ENCODE measurements at regions not wholly inside any gene's neighbourhood (a gene's known extent, or its start where the extent isn't known, plus 50 kb on each side); places are given as distances from the start of the nearest gene placed in this dataset.

- Histone ChIP-seq H3K23ac (ENCODE audit: low read length) (no peak overlapping the region), H2BK5ac (ENCODE audit: low read length) (no peak overlapping the region), H2BK15ac (replicated peaks; ENCODE audit: low read depth) (no peak overlapping the region), H3K18ac (ENCODE audit: low read length) (no peak overlapping the region), H2AK5ac (ENCODE audit: low read length) (no peak overlapping the region), H2BK120ac (ENCODE audit: low read depth, low read length) (no peak overlapping the region), H3K4me3 (ENCODE audit: low read length) (no peak overlapping the region), H3K27ac (ENCODE audit: low read depth, low read length) (no peak overlapping the region), H4K8ac (ENCODE audit: low read depth, low read length) (no peak overlapping the region), H3K4me2 (ENCODE audit: low read length) (no peak overlapping the region), H3K79me1 (ENCODE audit: low read length) (no peaks in the 10 kb centered on the region), H3K56ac (ENCODE audit: low read length) (no peak overlapping the region), H3K36me3 (ENCODE audit: control insufficient read depth, insufficient read depth, low read length) (no peaks in the 10 kb centered on the region), H3K79me2 (ENCODE audit: control insufficient read depth, insufficient read depth, low read length) (no peaks in the 10 kb centered on the region), H3K9ac (ENCODE audit: low read length) (no peak overlapping the region), H3K4ac (ENCODE audit: low read depth, low read length) (no peak overlapping the region), H3K27me3 (ENCODE audit: insufficient read depth, low read length, poor library complexity) (no peaks in the 10 kb centered on the region), H3K4me1 (ENCODE audit: control insufficient read depth, low read depth, low read length) (no peaks in the 10 kb centered on the region), H4K5ac (ENCODE audit: low read length) (no peak overlapping the region)
- DNase-seq, result no peak
- WGBS (ENCODE audit: extremely low coverage, insufficient coverage, low lambda C conversion rate), result no CpG with 5 or more reads among the region's 6 CpGs
Measured at GRCh38 chr1:208462761-208463160, 218.6 kb upstream of the PLXNA2 start.

- Histone ChIP-seq H3K4ac (ENCODE audit: low read depth, low read length) (no peak overlapping the region), H3K4me1 (ENCODE audit: control insufficient read depth, low read depth, low read length) (no peaks in the 10 kb centered on the region), H3K4me3 (ENCODE audit: low read length) (no peak overlapping the region), H4K8ac (ENCODE audit: low read depth, low read length) (no peak overlapping the region), H3K79me2 (ENCODE audit: control insufficient read depth, insufficient read depth, low read length) (no peaks in the 10 kb centered on the region), H3K56ac (ENCODE audit: low read length) (no peak overlapping the region), H3K4me2 (ENCODE audit: low read length) (no peak overlapping the region), H2AK5ac (ENCODE audit: low read length) (no peak overlapping the region), H3K36me3 (ENCODE audit: control insufficient read depth, insufficient read depth, low read length) (no peaks in the 10 kb centered on the region), H3K9ac (ENCODE audit: low read length) (no peak overlapping the region), H4K5ac (ENCODE audit: low read length) (no peak overlapping the region), H3K27me3 (ENCODE audit: insufficient read depth, low read length, poor library complexity) (no peaks in the 10 kb centered on the region), H2BK5ac (ENCODE audit: low read length) (no peak overlapping the region), H3K79me1 (ENCODE audit: low read length) (no peaks in the 10 kb centered on the region), H2BK15ac (replicated peaks; ENCODE audit: low read depth) (no peak overlapping the region), H3K23ac (ENCODE audit: low read length) (no peak overlapping the region), H2BK120ac (ENCODE audit: low read depth, low read length) (no peak overlapping the region), H3K18ac (ENCODE audit: low read length) (no peak overlapping the region), H3K27ac (ENCODE audit: low read depth, low read length) (no peak overlapping the region)
- WGBS (ENCODE audit: extremely low coverage, insufficient coverage, low lambda C conversion rate), result no CpG with 5 or more reads among the region's 3 CpGs
- no peak for DNase-seq
Measured at GRCh38 chr1:208465266-208465665, 221.1 kb upstream of the PLXNA2 start.

- H2BK120ac ChIP-seq (ENCODE audit: low read depth, low read length), result no peak overlapping the region
- H3K4me1 ChIP-seq (ENCODE audit: control insufficient read depth, low read depth, low read length), result no peaks in the 10 kb centered on the region
- no peak overlapping the region for H3K9ac ChIP-seq (ENCODE audit: low read length)
- no peak for DNase-seq
- H3K4me2 ChIP-seq (ENCODE audit: low read length), result no peak overlapping the region
- no peaks in the 10 kb centered on the region for H3K36me3 ChIP-seq (ENCODE audit: control insufficient read depth, insufficient read depth, low read length)
- no peak overlapping the region for H3K18ac ChIP-seq (ENCODE audit: low read length)
- no peak overlapping the region for H3K56ac ChIP-seq (ENCODE audit: low read length)
- no peaks in the 10 kb centered on the region for H3K27me3 ChIP-seq (ENCODE audit: insufficient read depth, low read length, poor library complexity)
- H2BK15ac ChIP-seq (replicated peaks; ENCODE audit: low read depth), result no peak overlapping the region
- no peak overlapping the region for H3K27ac ChIP-seq (ENCODE audit: low read depth, low read length)
- H3K79me1 ChIP-seq (ENCODE audit: low read length), result no peaks in the 10 kb centered on the region
- no peak overlapping the region for H4K5ac ChIP-seq (ENCODE audit: low read length)
- no peaks in the 10 kb centered on the region for H3K79me2 ChIP-seq (ENCODE audit: control insufficient read depth, insufficient read depth, low read length)
- H3K23ac ChIP-seq (ENCODE audit: low read length), result no peak overlapping the region
- H3K4me3 ChIP-seq (ENCODE audit: low read length), result no peak overlapping the region
- H2BK5ac ChIP-seq (ENCODE audit: low read length), result no peak overlapping the region
- WGBS (ENCODE audit: extremely low coverage, insufficient coverage, low lambda C conversion rate), result no CpG with 5 or more reads among the region's 4 CpGs
- H2AK5ac ChIP-seq (ENCODE audit: low read length), result no peak overlapping the region
- H3K4ac ChIP-seq (ENCODE audit: low read depth, low read length), result no peak overlapping the region
- no peak overlapping the region for H4K8ac ChIP-seq (ENCODE audit: low read depth, low read length)
Measured at GRCh38 chr1:208465786-208466590, 221.8 kb upstream of the PLXNA2 start.

- H3K18ac ChIP-seq (ENCODE audit: low read length), result no peak overlapping the region
- H3K79me2 ChIP-seq (ENCODE audit: control insufficient read depth, insufficient read depth, low read length), result no peaks in the 10 kb centered on the region
- no peak overlapping the region for H3K4me2 ChIP-seq (ENCODE audit: low read length)
- H3K4me3 ChIP-seq (ENCODE audit: low read length), result no peak overlapping the region
- H3K36me3 ChIP-seq (ENCODE audit: control insufficient read depth, insufficient read depth, low read length), result no peaks in the 10 kb centered on the region
- H2BK5ac ChIP-seq (ENCODE audit: low read length), result no peak overlapping the region
- H2AK5ac ChIP-seq (ENCODE audit: low read length), result no peak overlapping the region
- no peak overlapping the region for H4K5ac ChIP-seq (ENCODE audit: low read length)
- H3K27me3 ChIP-seq (ENCODE audit: insufficient read depth, low read length, poor library complexity), result no peaks in the 10 kb centered on the region
- no CpG with 5 or more reads among the region's 7 CpGs for WGBS (ENCODE audit: extremely low coverage, insufficient coverage, low lambda C conversion rate)
- H3K23ac ChIP-seq (ENCODE audit: low read length), result no peak overlapping the region
- H3K4me1 ChIP-seq (ENCODE audit: control insufficient read depth, low read depth, low read length), result no peaks in the 10 kb centered on the region
- H2BK120ac ChIP-seq (ENCODE audit: low read depth, low read length), result no peak overlapping the region
- no peak overlapping the region for H4K8ac ChIP-seq (ENCODE audit: low read depth, low read length)
- H3K27ac ChIP-seq (ENCODE audit: low read depth, low read length), result no peak overlapping the region
- H3K9ac ChIP-seq (ENCODE audit: low read length), result no peak overlapping the region
- H3K79me1 ChIP-seq (ENCODE audit: low read length), result no peaks in the 10 kb centered on the region
- H3K56ac ChIP-seq (ENCODE audit: low read length), result no peak overlapping the region
- no peak overlapping the region for H2BK15ac ChIP-seq (replicated peaks; ENCODE audit: low read depth)
- no peak overlapping the region for H3K4ac ChIP-seq (ENCODE audit: low read depth, low read length)
- DNase-seq, result no peak
Measured at GRCh38 chr1:208467151-208467780, 223.1 kb upstream of the PLXNA2 start.

GRCh38 chr1:208475449-208475848, 231.3 kb upstream of the PLXNA2 start:
- no peak overlapping the region for H3K4ac ChIP-seq (ENCODE audit: low read depth, low read length)
- H3K79me2 ChIP-seq (ENCODE audit: control insufficient read depth, insufficient read depth, low read length), result no peaks in the 10 kb centered on the region
- H3K79me1 ChIP-seq (ENCODE audit: low read length), result no peaks in the 10 kb centered on the region
- no peak overlapping the region for H2BK5ac ChIP-seq (ENCODE audit: low read length)
- no peak overlapping the region for H2AK5ac ChIP-seq (ENCODE audit: low read length)
- DNase-seq, result peak; percentile 44
- H4K5ac ChIP-seq (ENCODE audit: low read length), result no peak overlapping the region
- no peak overlapping the region for H2BK120ac ChIP-seq (ENCODE audit: low read depth, low read length)
- no peak overlapping the region for H3K56ac ChIP-seq (ENCODE audit: low read length)
- WGBS (ENCODE audit: extremely low coverage, insufficient coverage, low lambda C conversion rate), result no CpG with 5 or more reads among the region's 4 CpGs
- H2BK15ac ChIP-seq (replicated peaks; ENCODE audit: low read depth), result no peak overlapping the region
- H3K18ac ChIP-seq (ENCODE audit: low read length), result no peak overlapping the region
- H4K8ac ChIP-seq (ENCODE audit: low read depth, low read length), result no peak overlapping the region
- H3K23ac ChIP-seq (ENCODE audit: low read length), result no peak overlapping the region
- no peak overlapping the region for H3K9ac ChIP-seq (ENCODE audit: low read length)
- H3K27me3 ChIP-seq (ENCODE audit: insufficient read depth, low read length, poor library complexity), result no peaks in the 10 kb centered on the region
- no peak overlapping the region for H3K4me3 ChIP-seq (ENCODE audit: low read length)
- H3K4me2 ChIP-seq (ENCODE audit: low read length), result no peak overlapping the region
- no peaks in the 10 kb centered on the region for H3K36me3 ChIP-seq (ENCODE audit: control insufficient read depth, insufficient read depth, low read length)
- no peak overlapping the region for H3K27ac ChIP-seq (ENCODE audit: low read depth, low read length)
- H3K4me1 ChIP-seq (ENCODE audit: control insufficient read depth, low read depth, low read length), result no peaks in the 10 kb centered on the region
